GM21619 (cell line): ENCODE measurements at regions not wholly inside any gene's neighbourhood (a gene's known extent, or its start where the extent isn't known, plus 50 kb on each side); places are given as distances from the start of the nearest gene placed in this dataset.

Source experiments
- ATAC-seq: cut with Tn5 transposase; IDR thresholded peaks from one replicate; pipeline ENCODE4 v1.9.1; 2021; ENCODE audit not compliant: unreplicated experiment

GRCh38 chr3:148004331-148004730 is 595.2 kb downstream of the ZIC1 start:
- no peak for ATAC-seq

GRCh38 chr3:148005456-148005855 is 596.3 kb downstream of the ZIC1 start:
- ATAC-seq, result no peak

- no peak for ATAC-seq
Observed at GRCh38 chr3:148006508-148006907, 597.3 kb downstream of the ZIC1 start.

GRCh38 chr3:148008591-148008990 is 599.4 kb downstream of the ZIC1 start:
- ATAC-seq, result no peak

- no peak for ATAC-seq
Observed at GRCh38 chr3:148020861-148021260, 611.7 kb downstream of the ZIC1 start.

- ATAC-seq, result no peak
Observed at GRCh38 chr3:148021381-148021780, 612.2 kb downstream of the ZIC1 start.

- no peak for ATAC-seq
Observed at GRCh38 chr3:148023994-148024393, 614.8 kb downstream of the ZIC1 start.

GRCh38 chr3:148026009-148026588 is 616.9 kb downstream of the ZIC1 start:
- no peak for ATAC-seq

- ATAC-seq, result no peak
Observed at GRCh38 chr3:148030975-148031374, 621.8 kb downstream of the ZIC1 start.

- no peak for ATAC-seq
Observed at GRCh38 chr3:148034353-148034752, 625.2 kb downstream of the ZIC1 start.

GRCh38 chr3:148036331-148036876 is 627.2 kb downstream of the ZIC1 start:
- no peak for ATAC-seq

GRCh38 chr3:148042663-148043445 is 633.7 kb downstream of the ZIC1 start:
- ATAC-seq, result no peak

- no peak for ATAC-seq
Observed at GRCh38 chr3:148044151-148044550, 635.0 kb downstream of the ZIC1 start.

GRCh38 chr3:148054999-148055398 is 642.7 kb upstream of the AGTR1 start:
- no peak for ATAC-seq

GRCh38 chr3:148062590-148062989 is 635.1 kb upstream of the AGTR1 start:
- ATAC-seq, result no peak

GRCh38 chr3:148066802-148067201 is 630.9 kb upstream of the AGTR1 start:
- no peak for ATAC-seq

GRCh38 chr3:148068466-148068865 is 629.2 kb upstream of the AGTR1 start:
- ATAC-seq, result no peak

GRCh38 chr3:148070041-148070440 is 627.7 kb upstream of the AGTR1 start:
- ATAC-seq, result no peak

- no peak for ATAC-seq
Observed at GRCh38 chr3:148073721-148074456, 623.8 kb upstream of the AGTR1 start.

GRCh38 chr3:148074946-148075345 is 622.8 kb upstream of the AGTR1 start:
- no peak for ATAC-seq

- ATAC-seq, result no peak
Observed at GRCh38 chr3:148075771-148076716, 621.7 kb upstream of the AGTR1 start.
